H1 (cell line): ENCODE measurements at regions not wholly inside any gene's neighbourhood (a gene's known extent, or its start where the extent isn't known, plus 50 kb on each side); places are given as distances from the start of the nearest gene placed in this dataset.

Experiments used
- CTCF ChIA-PET: fragments of 300-600 bp; sonication (Branson Sonifier 250); formaldehyde crosslinking; loops from one replicate; lab custom pipeline; 2021; ENCODE audit not compliant: partially characterized antibody; lab: Charles Lee
- POLR2A ChIA-PET: fragments of 300-600 bp; sonication (Branson Sonifier 250); formaldehyde crosslinking; loops from one replicate; lab custom pipeline; 2021; ENCODE audit warnings: inconsistent platforms; ENCODE audit not compliant: partially characterized antibody; lab: Charles Lee
- DNase-seq, 2 experiments: peaks; one replicate each; pipeline versions ENCODE4 v3.0.0 to v3.0.0-alpha.2; 2010 to 2022; ENCODE audit warnings: low spot score in 2 of 2, low read depth in 1 of 2, mixed read lengths in 1 of 2
- FAIRE-seq: peaks from 2 replicates; lab custom pipeline; 2011; peaks lifted over from hg19 to GRCh38; lab: Jason Lieb, UNC
- H2AFZ ChIP-seq: 2 replicates; pipeline ENCODE4 v1.8.1; 2012; ENCODE audit warnings: low read length, inconsistent platforms
- H2AK5ac ChIP-seq: 2 replicates; pipeline ENCODE4 v1.6.1; 2013; ENCODE audit warnings: low read depth, low read length
- H2BK120ac ChIP-seq: replicated peaks from 2 replicates; pipeline ENCODE3; 2013; ENCODE audit warnings: low read depth, low read length, inconsistent platforms
- H2BK12ac ChIP-seq: 2 replicates; pipeline ENCODE4 v1.6.1; 2013; ENCODE audit warnings: low read depth, low read length
- H2BK15ac ChIP-seq: 2 replicates; pipeline ENCODE4 v1.6.1; 2013; ENCODE audit warnings: low read length
- H2BK20ac ChIP-seq: 2 replicates; pipeline ENCODE4 v1.6.1; 2013; ENCODE audit warnings: low read length
- H2BK5ac ChIP-seq: 2 replicates; pipeline ENCODE4 v1.6.1; 2013; ENCODE audit warnings: low read depth, low read length
- H3K14ac ChIP-seq: 2 replicates; pipeline ENCODE4 v1.6.1; 2013; ENCODE audit warnings: inconsistent platforms; ENCODE audit not compliant: insufficient read length
- H3K18ac ChIP-seq: 2 replicates; pipeline ENCODE4 v1.6.1; 2013; ENCODE audit warnings: low read length; ENCODE audit errors: extremely low read depth
- H3K23ac ChIP-seq: 2 replicates; pipeline ENCODE4 v1.6.1; 2013; ENCODE audit warnings: inconsistent platforms; ENCODE audit not compliant: insufficient read length
- H3K23me2 ChIP-seq: 2 replicates; pipeline ENCODE4 v1.6.1; 2013; ENCODE audit warnings: low read depth, low read length
- H3K27ac ChIP-seq: 2 replicates; pipeline ENCODE4 v1.6.1; 2011; ENCODE audit warnings: low read depth, low read length, inconsistent platforms
- H3K27me3 ChIP-seq, 4 experiments: replicated peaks in 1 of 4; 1 replicate in 1 of 4; 2 replicates in 3 of 4; pipeline versions ENCODE4 v1.6.1 to v1.8.1; 2011 to 2013; ENCODE audit warnings: low read length in 3 of 4, mild to moderate bottlenecking in 3 of 4, inconsistent platforms in 2 of 4, mixed read lengths in 2 of 4, moderate library complexity in 1 of 4; ENCODE audit not compliant: control insufficient read depth in 3 of 4, insufficient read depth in 3 of 4; ENCODE audit errors: extremely low read depth in 1 of 4
- H3K36me3 ChIP-seq, 4 experiments: 2 replicates each; pipeline versions ENCODE4 v1.6.1 to v1.8.1; 2011 to 2013; ENCODE audit warnings: mild to moderate bottlenecking in 4 of 4, low read length in 3 of 4, moderate library complexity in 2 of 4, control low read depth in 1 of 4, inconsistent platforms in 1 of 4; ENCODE audit not compliant: insufficient read depth in 4 of 4, control insufficient read depth in 2 of 4
- H3K4ac ChIP-seq: replicated peaks from 2 replicates; pipeline ENCODE3; 2013; ENCODE audit warnings: low read length, low read depth, mixed read lengths, inconsistent platforms; ENCODE audit not compliant: insufficient read length
- H3K4me1 ChIP-seq, 4 experiments: replicated peaks in 1 of 4; 1 replicate in 1 of 4; 2 replicates in 3 of 4; pipeline versions ENCODE4 v1.6.1 to v1.8.1; 2011 to 2013; ENCODE audit warnings: low read length in 3 of 4, inconsistent platforms in 2 of 4, mixed read lengths in 1 of 4; ENCODE audit not compliant: insufficient read depth in 4 of 4, control insufficient read depth in 3 of 4
- H3K4me2 ChIP-seq, 2 experiments: 2 replicates each; pipeline versions ENCODE4 v1.6.1 to v1.8.1; 2011 to 2013; ENCODE audit warnings: low read depth in 2 of 2, low read length in 2 of 2, control low read depth in 1 of 2, inconsistent platforms in 1 of 2, mild to moderate bottlenecking in 1 of 2; ENCODE audit not compliant: insufficient read depth in 1 of 2
- H3K4me3 ChIP-seq, 4 experiments: fragments of 200-600, 300-600 bp in 1 of 4; sonication (generic), shearing (Covaris generic), sonication (Bioruptor Twin) in 1 of 4; 2 replicates each; pipeline versions ENCODE4 v1.5.1 to v1.8.1; 2011 to 2016; ENCODE audit warnings: low read length in 4 of 4, low read depth in 3 of 4, control low read depth in 2 of 4, inconsistent platforms in 2 of 4, mild to moderate bottlenecking in 2 of 4, mixed read lengths in 1 of 4, moderate library complexity in 1 of 4; ENCODE audit not compliant: insufficient read depth in 2 of 4; ENCODE audit errors: extremely low read depth in 1 of 4
- H3K56ac ChIP-seq: replicated peaks from 2 replicates; pipeline ENCODE3; 2013; ENCODE audit warnings: low read depth, mild to moderate bottlenecking, mixed read lengths, low read length, inconsistent platforms; ENCODE audit not compliant: insufficient read length
- H3K79me1 ChIP-seq: 2 replicates; pipeline ENCODE4 v1.6.1; 2013; ENCODE audit warnings: low read depth, low read length, control low read depth
- H3K79me2 ChIP-seq, 2 experiments: 2 replicates each; pipeline versions ENCODE4 v1.6.1 to v1.8.1; 2012 to 2013; ENCODE audit warnings: low read length in 2 of 2, mild to moderate bottlenecking in 2 of 2, inconsistent platforms in 1 of 2; ENCODE audit not compliant: insufficient read depth in 2 of 2, control insufficient read depth in 1 of 2
- H3K9ac ChIP-seq, 4 experiments: replicated peaks in 1 of 4; 1 replicate in 1 of 4; 2 replicates in 3 of 4; pipeline versions ENCODE4 v1.6.1 to v1.8.1; 2011 to 2013; ENCODE audit warnings: low read depth in 3 of 4, low read length in 3 of 4, control low read depth in 2 of 4, mild to moderate bottlenecking in 2 of 4, moderate library complexity in 2 of 4, inconsistent platforms in 1 of 4; ENCODE audit errors: extremely low read depth in 1 of 4
- H3K9me3 ChIP-seq, 2 experiments: 2 replicates each; pipeline versions ENCODE4 v1.6.1 to v1.8.1; 2012 to 2013; ENCODE audit warnings: mild to moderate bottlenecking in 2 of 2, moderate library complexity in 2 of 2, control low read depth in 1 of 2, inconsistent platforms in 1 of 2, low read depth in 1 of 2, low read length in 1 of 2, mixed read lengths in 1 of 2; ENCODE audit not compliant: insufficient read depth in 2 of 2
- H4K20me1 ChIP-seq, 2 experiments: replicated peaks in 1 of 2; 2 replicates each; pipeline versions ENCODE3 to v1.8.1; 2011 to 2013; ENCODE audit warnings: inconsistent platforms in 2 of 2, low read length in 2 of 2, mild to moderate bottlenecking in 1 of 2; ENCODE audit not compliant: insufficient read depth in 2 of 2, control insufficient read depth in 1 of 2
- H4K5ac ChIP-seq: 2 replicates; pipeline ENCODE4 v1.6.1; 2013; ENCODE audit warnings: low read length, low read depth, mixed read lengths, inconsistent platforms; ENCODE audit not compliant: insufficient read length
- H4K8ac ChIP-seq: 2 replicates; pipeline ENCODE4 v1.8.0; 2013; ENCODE audit warnings: mild to moderate bottlenecking, moderate library complexity, low read length, inconsistent platforms; ENCODE audit not compliant: insufficient read depth; ENCODE audit errors: extremely low read depth
- H4K91ac ChIP-seq: replicated peaks from 2 replicates; pipeline ENCODE3; 2013; ENCODE audit warnings: low read length, mixed read lengths, inconsistent platforms; ENCODE audit not compliant: insufficient read length
- CHD2 ChIP-seq: IDR thresholded peaks from 2 replicates; pipeline ENCODE4 v1.6.1; 2012; ENCODE audit warnings: low read length, improper control_type of control experiment
- HDAC6 ChIP-seq: IDR thresholded peaks from one replicate; pipeline ENCODE4 v1.7.1; 2012; ENCODE audit warnings: low read depth, mild to moderate bottlenecking, inconsistent platforms, low read length, moderate library complexity
- RBBP5 ChIP-seq: IDR thresholded peaks from 2 replicates; pipeline ENCODE4 v1.7.1; 2012; ENCODE audit warnings: low read depth, mild to moderate bottlenecking, inconsistent platforms, low read length, moderate library complexity, borderline replicate concordance
- SP2 ChIP-seq: IDR thresholded peaks from 2 replicates; pipeline ENCODE4 v1.6.1; 2012; ENCODE audit warnings: mild to moderate bottlenecking, low read length, inconsistent platforms
- TBP ChIP-seq: IDR thresholded peaks from 2 replicates; pipeline ENCODE4 v1.6.1; 2011; ENCODE audit warnings: low read depth, low read length, improper control_type of control experiment
- ZNF274 ChIP-seq: IDR thresholded peaks from 2 replicates; pipeline ENCODE4 v1.7.0; 2012; ENCODE audit warnings: low read length, borderline replicate concordance; ENCODE audit errors: extremely low read depth
- WGBS, 2 experiments: shearing (Covaris generic) in 1 of 2; methylation state at CpG; one replicate each; pipeline versions ENCODE4 v1.1.6 to v1.1.7; 2013 to 2015; ENCODE audit warnings: low lambda C conversion rate in 2 of 2, mixed read lengths in 2 of 2, inconsistent platforms in 1 of 2, low coverage in 1 of 2, missing lambda C conversion rate in 1 of 2; ENCODE audit not compliant: insufficient replicate concordance in 2 of 2, insufficient coverage in 1 of 2, insufficient read length in 1 of 2; ENCODE audit errors: extremely low coverage in 1 of 2, missing lambda C conversion rate in 1 of 2; 5-methylcytosine and 5-hydroxymethylcytosine counted together
- TF ChIP-seq, protein P1 (sequence below): IDR thresholded peaks from 2 replicates; pipeline ENCODE4 v1.6.1; 2012; ENCODE audit warnings: inconsistent platforms

DNA sequence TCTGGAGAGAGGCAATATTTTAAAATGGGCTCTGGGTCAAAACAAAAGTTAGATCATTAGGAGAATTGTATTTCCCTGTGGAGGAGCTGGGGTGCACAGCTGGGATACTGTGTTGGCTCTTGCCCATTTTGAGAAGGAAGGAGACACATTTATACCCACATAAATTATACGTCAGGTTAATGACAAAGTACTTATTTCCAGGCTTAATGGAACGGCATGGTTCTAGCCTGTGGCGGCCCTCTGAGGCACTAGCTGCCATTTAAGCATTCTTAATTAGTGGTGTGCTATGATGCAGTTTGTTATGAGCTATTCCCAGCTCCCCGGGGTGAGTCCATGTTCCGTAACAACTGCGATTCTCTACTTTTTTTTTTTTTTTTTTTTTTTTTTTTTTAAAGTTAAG is 193.5 kb downstream of the SEC23IP start:
- ChIA-PET CTCF (no interaction called here), POLR2A (interaction anchor here (0.8 kb wide), 1 partner anchor 9 kb away, joined by 3 read pairs; no protein-coding TSS in a partner anchor)
- H4K20me1 ChIP-seq, result no peaks in the 10 kb centered on the region
- H2AK5ac ChIP-seq, result no peak overlapping the region
- H3K79me1 ChIP-seq, result no peaks in the 10 kb centered on the region
- H3K9me3 ChIP-seq, result no peaks in the 10 kb centered on the region
- DNase-seq (no peak), FAIRE-seq (no peak)
- H3K23ac ChIP-seq, result no peak overlapping the region
- no peak overlapping the region for H4K8ac ChIP-seq
- no peaks in the 10 kb centered on the region for H3K36me3 ChIP-seq
- H3K79me2 ChIP-seq, result no peaks in the 10 kb centered on the region
- no peak overlapping the region for H2BK20ac ChIP-seq
- no peak overlapping the region for H3K27ac ChIP-seq
- 94% methylated on average over 3 of the region's 6 CpGs; no CpG with 5 or more reads in 1 of the 2 experiments for WGBS, 2 experiments
- H2BK15ac ChIP-seq, result no peak overlapping the region
- H2BK12ac ChIP-seq, result no peak overlapping the region
- H2AFZ ChIP-seq, result no peak overlapping the region
- H2BK5ac ChIP-seq, result no peak overlapping the region
- H3K4me3 ChIP-seq, result no peak overlapping the region
- no peak overlapping the region for H3K18ac ChIP-seq
- H2BK120ac ChIP-seq, result no peak overlapping the region
- no peak overlapping the region for H3K9ac ChIP-seq
- no peak overlapping the region for H4K5ac ChIP-seq
- H3K27me3 ChIP-seq, result no peaks in the 10 kb centered on the region
- no peak overlapping the region for H3K56ac ChIP-seq
- H3K4me2 ChIP-seq, result no peak overlapping the region
- H3K23me2 ChIP-seq, result no peaks in the 10 kb centered on the region; the same call in 1 of the 2 replicates
- no peak overlapping the region for H3K14ac ChIP-seq
- no peaks in the 10 kb centered on the region for H3K4me1 ChIP-seq
- no peak overlapping the region for H3K4ac ChIP-seq
- H4K91ac ChIP-seq, result no peak overlapping the region
- TF ChIP-seq, protein P1, sequence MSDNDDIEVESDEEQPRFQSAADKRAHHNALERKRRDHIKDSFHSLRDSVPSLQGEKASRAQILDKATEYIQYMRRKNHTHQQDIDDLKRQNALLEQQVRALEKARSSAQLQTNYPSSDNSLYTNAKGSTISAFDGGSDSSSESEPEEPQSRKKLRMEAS, result no peak
- TF ChIP-seq CHD2 (no peak), HDAC6 (no peak), SP2 (no peak), ZNF274 (no peak), RBBP5 (no peak), TBP (no peak)
